ENCODE measurements at regions not wholly inside any gene's neighbourhood (a gene's known extent, or its start where the extent isn't known, plus 50 kb on each side); places are given as distances from the start of the nearest gene placed in this dataset.

DNA sequence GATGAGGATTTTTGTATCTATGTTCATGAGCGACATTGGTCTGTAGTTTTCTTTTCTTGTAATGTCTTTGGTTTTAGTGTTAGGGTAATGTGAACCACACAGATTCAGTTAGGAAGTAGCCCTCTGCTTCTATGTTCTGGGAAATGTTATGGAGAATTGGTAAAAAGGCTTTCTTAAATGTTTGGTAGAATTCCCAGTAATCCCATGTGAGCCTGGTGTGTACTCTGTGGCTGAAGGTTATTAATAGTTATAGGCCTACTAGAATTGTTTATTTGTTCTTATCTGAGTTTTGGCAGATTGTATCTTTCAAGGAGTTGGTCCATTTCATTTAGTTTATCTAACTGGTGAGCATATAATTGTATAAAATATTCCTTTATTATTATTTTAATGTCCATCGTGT, 484.6 kb upstream of the GHITM start:
- TF ChIP-seq POLR2A (IDR thresholded peaks at IDR 0.05) (no peak), POLR2AphosphoS5 (IDR thresholded peaks at IDR 0.05) (no peak)
- TF ChIP-seq, protein P1, sequence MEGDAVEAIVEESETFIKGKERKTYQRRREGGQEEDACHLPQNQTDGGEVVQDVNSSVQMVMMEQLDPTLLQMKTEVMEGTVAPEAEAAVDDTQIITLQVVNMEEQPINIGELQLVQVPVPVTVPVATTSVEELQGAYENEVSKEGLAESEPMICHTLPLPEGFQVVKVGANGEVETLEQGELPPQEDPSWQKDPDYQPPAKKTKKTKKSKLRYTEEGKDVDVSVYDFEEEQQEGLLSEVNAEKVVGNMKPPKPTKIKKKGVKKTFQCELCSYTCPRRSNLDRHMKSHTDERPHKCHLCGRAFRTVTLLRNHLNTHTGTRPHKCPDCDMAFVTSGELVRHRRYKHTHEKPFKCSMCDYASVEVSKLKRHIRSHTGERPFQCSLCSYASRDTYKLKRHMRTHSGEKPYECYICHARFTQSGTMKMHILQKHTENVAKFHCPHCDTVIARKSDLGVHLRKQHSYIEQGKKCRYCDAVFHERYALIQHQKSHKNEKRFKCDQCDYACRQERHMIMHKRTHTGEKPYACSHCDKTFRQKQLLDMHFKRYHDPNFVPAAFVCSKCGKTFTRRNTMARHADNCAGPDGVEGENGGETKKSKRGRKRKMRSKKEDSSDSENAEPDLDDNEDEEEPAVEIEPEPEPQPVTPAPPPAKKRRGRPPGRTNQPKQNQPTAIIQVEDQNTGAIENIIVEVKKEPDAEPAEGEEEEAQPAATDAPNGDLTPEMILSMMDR (IDR thresholded peaks at IDR 0.05), result no peak
- Histone ChIP-seq H3K4me3 (no peak overlapping the region), H3K27me3 (replicated peaks; ENCODE audit: insufficient read depth) (no peaks in the 10 kb centered on the region), H3K4me1 (replicated peaks) (no peaks in the 10 kb centered on the region), H3K27ac (no peak overlapping the region), H3K36me3 (no peaks in the 10 kb centered on the region), H3K9me3 (no peaks in the 10 kb centered on the region)
- intact Hi-C loops (cut with DNase I), result no loop called here
- DNase-seq (ENCODE audit: low spot score), result no peak
- WGBS, result 81% methylated on average over 2 of the region's 2 CpGs

DNA sequence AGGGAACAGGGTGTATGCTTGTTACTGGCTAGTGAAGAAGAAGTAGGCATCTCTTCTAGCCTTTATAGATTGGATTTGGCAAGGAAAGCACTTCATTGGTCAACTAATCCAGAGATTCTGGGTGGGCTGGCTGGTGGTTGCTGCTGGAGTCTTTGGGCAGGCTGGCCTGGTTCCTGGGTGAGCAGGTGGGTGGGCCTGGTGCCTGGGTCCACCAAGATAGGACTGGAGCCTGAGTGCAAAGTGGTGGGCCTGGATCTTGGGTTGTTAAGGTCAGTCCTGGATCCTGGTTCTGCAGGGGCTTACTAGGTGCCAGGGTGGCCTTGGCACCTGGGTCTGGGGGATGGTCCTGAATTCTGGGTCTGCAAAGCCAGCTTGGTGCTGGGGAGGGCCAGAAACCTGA, 482.4 kb upstream of the GHITM start:
- no peak overlapping the region for H3K4me3 ChIP-seq
- no peak overlapping the region for H3K27ac ChIP-seq
- H3K36me3 ChIP-seq, result no peaks in the 10 kb centered on the region
- intact Hi-C loops (cut with DNase I), result no loop called here
- TF ChIP-seq, protein P1 (IDR thresholded peaks at IDR 0.05), result no peak
- TF ChIP-seq POLR2A (IDR thresholded peaks at IDR 0.05) (no peak), POLR2AphosphoS5 (IDR thresholded peaks at IDR 0.05) (no peak)
- H3K4me1 ChIP-seq (replicated peaks), result no peaks in the 10 kb centered on the region
- no peaks in the 10 kb centered on the region for H3K9me3 ChIP-seq
- H3K27me3 ChIP-seq (replicated peaks; ENCODE audit: insufficient read depth), result no peaks in the 10 kb centered on the region
- DNase-seq (ENCODE audit: low spot score), result no peak

DNA sequence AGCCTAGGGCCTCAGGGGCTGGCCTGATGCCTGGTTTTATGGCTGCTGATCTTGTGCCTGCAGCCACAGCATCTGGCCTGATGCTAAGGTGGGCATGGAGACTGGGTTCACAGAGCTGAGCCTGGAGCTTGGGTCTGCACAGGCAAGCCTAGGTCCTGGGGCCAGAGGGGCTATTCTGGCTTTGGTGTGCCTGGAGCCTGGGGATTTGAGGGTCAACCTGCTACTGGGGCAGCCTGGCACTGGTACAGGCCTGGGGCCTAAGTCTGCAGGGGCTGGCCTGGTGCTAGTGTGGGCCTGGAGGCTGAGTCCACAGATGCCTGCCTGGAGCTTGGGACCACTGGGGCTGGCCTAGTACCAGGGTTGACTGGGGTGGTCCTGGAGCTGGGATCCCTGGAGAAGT, 481.8 kb upstream of the GHITM start:
- Histone ChIP-seq H3K27ac (no peak overlapping the region), H3K4me3 (no peak overlapping the region), H3K27me3 (replicated peaks; ENCODE audit: insufficient read depth) (no peaks in the 10 kb centered on the region), H3K9me3 (no peaks in the 10 kb centered on the region), H3K36me3 (no peaks in the 10 kb centered on the region), H3K4me1 (replicated peaks) (no peaks in the 10 kb centered on the region)
- TF ChIP-seq POLR2A (IDR thresholded peaks at IDR 0.05) (no peak), POLR2AphosphoS5 (IDR thresholded peaks at IDR 0.05) (no peak)
- TF ChIP-seq, protein P1 (IDR thresholded peaks at IDR 0.05), result no peak
- intact Hi-C loops (cut with DNase I), result no loop called here
- no peak for DNase-seq (ENCODE audit: low spot score)

DNA sequence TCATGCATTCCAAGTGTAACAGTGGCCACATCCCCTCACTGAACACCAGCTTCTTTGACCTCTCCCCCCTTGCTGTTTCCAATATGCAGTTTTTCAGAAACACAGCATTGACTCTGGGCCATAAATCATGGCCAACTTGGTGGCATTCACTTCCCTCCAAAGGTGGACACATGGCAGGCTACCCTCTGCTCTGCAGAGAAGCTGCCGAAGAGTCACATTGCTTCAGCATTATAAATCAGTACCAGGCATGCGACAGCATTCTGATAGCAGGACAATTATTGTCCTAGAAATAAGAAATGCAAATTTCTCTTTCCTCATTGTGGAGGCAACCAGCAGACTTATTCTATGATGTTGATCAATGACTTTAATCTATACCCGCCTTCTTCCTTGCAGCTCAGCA, 475.4 kb upstream of the GHITM start:
- no peak for DNase-seq (ENCODE audit: low spot score)
- no peaks in the 10 kb centered on the region for H3K36me3 ChIP-seq
- no peak overlapping the region for H3K4me3 ChIP-seq
- H3K9me3 ChIP-seq, result no peaks in the 10 kb centered on the region
- intact Hi-C loops (cut with DNase I), result no loop called here
- no peaks in the 10 kb centered on the region for H3K27me3 ChIP-seq (replicated peaks; ENCODE audit: insufficient read depth)
- H3K4me1 ChIP-seq (replicated peaks), result no peaks in the 10 kb centered on the region
- TF ChIP-seq POLR2A (IDR thresholded peaks at IDR 0.05), result no peak
- TF ChIP-seq, protein P1 (IDR thresholded peaks at IDR 0.05), result no peak
- no peak for TF ChIP-seq POLR2AphosphoS5 (IDR thresholded peaks at IDR 0.05)
- no peak overlapping the region for H3K27ac ChIP-seq
- WGBS, result 94% methylated on average over 3 of the region's 3 CpGs

DNA sequence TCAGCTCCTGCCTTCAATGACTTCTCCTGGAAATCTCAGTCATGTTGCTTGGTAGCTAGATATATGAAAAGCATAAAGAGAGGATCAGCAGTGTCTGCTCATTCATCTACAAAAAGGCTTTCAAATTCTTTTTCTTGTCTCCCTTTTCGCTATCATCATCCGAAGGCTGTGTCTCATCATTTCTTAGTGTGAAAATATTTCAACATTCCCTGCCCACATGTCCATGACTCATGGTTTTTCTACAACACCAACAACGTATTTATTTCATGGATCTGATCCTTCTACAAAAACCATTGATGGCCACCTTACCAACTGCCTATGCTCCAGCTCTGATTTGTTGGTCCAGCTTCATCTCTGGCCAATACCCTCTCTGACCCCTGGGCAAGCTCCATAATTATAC, 472.5 kb upstream of the GHITM start:
- intact Hi-C loops (cut with DNase I), result no loop called here
- Histone ChIP-seq H3K9me3 (no peaks in the 10 kb centered on the region), H3K27me3 (replicated peaks; ENCODE audit: insufficient read depth) (no peaks in the 10 kb centered on the region), H3K4me1 (replicated peaks) (no peaks in the 10 kb centered on the region), H3K27ac (no peak overlapping the region), H3K4me3 (no peak overlapping the region), H3K36me3 (no peaks in the 10 kb centered on the region)
- TF ChIP-seq, protein P1 (IDR thresholded peaks at IDR 0.05), result no peak
- TF ChIP-seq POLR2A (IDR thresholded peaks at IDR 0.05) (no peak), POLR2AphosphoS5 (IDR thresholded peaks at IDR 0.05) (no peak)
- 89% methylated on average over 3 of the region's 3 CpGs for WGBS
- DNase-seq (ENCODE audit: low spot score), result no peak

All from prostate gland (tissue), 2 donors.